B cell (primary cell): ENCODE measurements at regions not wholly inside any gene's neighbourhood (a gene's known extent, or its start where the extent isn't known, plus 50 kb on each side); places are given as distances from the start of the nearest gene placed in this dataset.

Experiments used
- CTCF ChIP-seq: fragments of 200-600 bp; IDR thresholded peaks from one replicate; pipeline ENCODE4 v1.8.0; 2022; ENCODE audit warnings: antibody characterized with exemption, mild to moderate bottlenecking
- EZH2 ChIP-seq: IDR thresholded peaks from 2 replicates; pipeline ENCODE4 v1.6.1; 2012; ENCODE audit warnings: borderline replicate concordance, low read depth, mild to moderate bottlenecking, moderate library complexity, low read length; ENCODE audit not compliant: insufficient read depth, poor library complexity, severe bottlenecking

GRCh38 chr5:73312146-73312871 lies 136.3 kb downstream of the FOXD1 start:
- TF ChIP-seq CTCF, result no peak
- TF ChIP-seq EZH2, result no peak
